EL (cell line): ENCODE measurements at regions not wholly inside any gene's neighbourhood (a gene's known extent, or its start where the extent isn't known, plus 50 kb on each side); places are given as distances from the start of the nearest gene placed in this dataset.

Experiments used
- DNase-seq: peaks from one replicate; pipeline ENCODE4 v3.0.0-alpha.2; 2016

- no peak for DNase-seq
Measured at GRCh38 chr3:80275120-80275519, 507.3 kb upstream of the ROBO1 start.

- DNase-seq = no peak
Measured at GRCh38 chr3:80263260-80263659, 495.5 kb upstream of the ROBO1 start.

- DNase-seq = no peak
Measured at GRCh38 chr3:80261082-80261481, 493.3 kb upstream of the ROBO1 start.

GRCh38 chr3:80259736-80260135 is 491.9 kb upstream of the ROBO1 start:
- DNase-seq = no peak

GRCh38 chr3:80252113-80252512 is 484.3 kb upstream of the ROBO1 start:
- no peak for DNase-seq

GRCh38 chr3:80247766-80248165 is 480.0 kb upstream of the ROBO1 start:
- DNase-seq = no peak

GRCh38 chr3:80244390-80244789 is 476.6 kb upstream of the ROBO1 start:
- DNase-seq = no peak

- no peak for DNase-seq
Measured at GRCh38 chr3:80241791-80242190, 474.0 kb upstream of the ROBO1 start.

- DNase-seq = no peak
Measured at GRCh38 chr3:80239301-80239700, 471.5 kb upstream of the ROBO1 start.

GRCh38 chr3:80238606-80239005 is 470.8 kb upstream of the ROBO1 start:
- DNase-seq = no peak

- no peak for DNase-seq
Measured at GRCh38 chr3:80238152-80238551, 470.4 kb upstream of the ROBO1 start.

- DNase-seq = no peak
Measured at GRCh38 chr3:80234706-80235105, 466.9 kb upstream of the ROBO1 start.

- no peak for DNase-seq
Measured at GRCh38 chr3:80233576-80233975, 465.8 kb upstream of the ROBO1 start.

GRCh38 chr3:80232760-80233159 is 465.0 kb upstream of the ROBO1 start:
- no peak for DNase-seq

GRCh38 chr3:80230962-80231361 is 463.2 kb upstream of the ROBO1 start:
- DNase-seq = no peak

GRCh38 chr3:80227216-80227615 is 459.4 kb upstream of the ROBO1 start:
- DNase-seq = no peak

- no peak for DNase-seq
Measured at GRCh38 chr3:80215191-80215590, 447.4 kb upstream of the ROBO1 start.

- DNase-seq = no peak
Measured at GRCh38 chr3:80213086-80213485, 445.3 kb upstream of the ROBO1 start.

GRCh38 chr3:80192936-80193335 is 425.1 kb upstream of the ROBO1 start:
- DNase-seq = no peak

- DNase-seq = no peak
Measured at GRCh38 chr3:80190051-80190450, 422.3 kb upstream of the ROBO1 start.

- DNase-seq = no peak
Measured at GRCh38 chr3:80187981-80188380, 420.2 kb upstream of the ROBO1 start.

GRCh38 chr3:80159990-80160506 is 392.2 kb upstream of the ROBO1 start:
- no peak for DNase-seq

- no peak for DNase-seq
Measured at GRCh38 chr3:80158332-80158731, 390.5 kb upstream of the ROBO1 start.

GRCh38 chr3:80157546-80157945 is 389.7 kb upstream of the ROBO1 start:
- no peak for DNase-seq

- no peak for DNase-seq
Measured at GRCh38 chr3:80152692-80153091, 384.9 kb upstream of the ROBO1 start.

GRCh38 chr3:80142714-80143113 is 374.9 kb upstream of the ROBO1 start:
- DNase-seq = no peak
